KMS-11 (cell line): ENCODE measurements at regions not wholly inside any gene's neighbourhood (a gene's known extent, or its start where the extent isn't known, plus 50 kb on each side); places are given as distances from the start of the nearest gene placed in this dataset.

ENCODE experiments used
- H2AFZ ChIP-seq: fragments of 200-600 bp; sonication (generic); 2 replicates; pipeline ENCODE4 v1.6.1; 2016; ENCODE audit warnings: antibody characterized with exemption, mixed run types, low read depth
- H3K27ac ChIP-seq: fragments of 200-600 bp; sonication (generic); 2 replicates; pipeline ENCODE4 v1.6.1; 2016; ENCODE audit warnings: mild to moderate bottlenecking, mixed run types
- H3K27me3 ChIP-seq: fragments of 200-600 bp; sonication (generic); 2 replicates; pipeline ENCODE4 v1.6.1; 2017; ENCODE audit warnings: mild to moderate bottlenecking, low read depth, mixed run types, moderate library complexity; ENCODE audit not compliant: insufficient read depth
- H3K36me3 ChIP-seq: fragments of 200-600 bp; sonication (generic); 2 replicates; pipeline ENCODE4 v1.6.1; 2017; ENCODE audit warnings: mild to moderate bottlenecking, mixed run types; ENCODE audit not compliant: insufficient read depth
- H3K4me1 ChIP-seq: fragments of 200-600 bp; sonication (generic); 2 replicates; pipeline ENCODE4 v1.6.1; 2016; ENCODE audit warnings: mild to moderate bottlenecking, low read depth, mixed run types; ENCODE audit not compliant: poor library complexity, severe bottlenecking
- H3K4me2 ChIP-seq: fragments of 200-600 bp; sonication (generic); 2 replicates; pipeline ENCODE4 v1.7.0; 2016; ENCODE audit warnings: mild to moderate bottlenecking, mixed run types
- H3K4me3 ChIP-seq: fragments of 200-600 bp; sonication (generic); IDR thresholded peaks from 2 replicates; pipeline ENCODE4 v1.6.1; 2017; ENCODE audit warnings: low read depth, low read length, mixed read lengths; ENCODE audit not compliant: insufficient read depth
- H3K79me2 ChIP-seq: fragments of 200-600 bp; sonication (generic); 2 replicates; pipeline ENCODE4 v1.6.1; 2016; ENCODE audit warnings: low read depth, mixed run types; ENCODE audit not compliant: insufficient read depth
- H3K9ac ChIP-seq: fragments of 200-600 bp; sonication (generic); 2 replicates; pipeline ENCODE4 v1.6.1; 2016; ENCODE audit warnings: mild to moderate bottlenecking, mixed run types
- H4K20me1 ChIP-seq: fragments of 200-600 bp; sonication (generic); 2 replicates; pipeline ENCODE4 v1.6.1; 2016; ENCODE audit warnings: mild to moderate bottlenecking, mixed run types; ENCODE audit not compliant: insufficient read depth
- TF ChIP-seq, protein P1 (sequence below): fragments of 200-600 bp; sonication (generic); conservative IDR thresholded peaks from 2 replicates; pipeline ENCODE4 v1.6.1; 2017; ENCODE audit warnings: low read depth, mild to moderate bottlenecking, antibody characterized with exemption, low read length, moderate library complexity, mixed read lengths

DNA sequence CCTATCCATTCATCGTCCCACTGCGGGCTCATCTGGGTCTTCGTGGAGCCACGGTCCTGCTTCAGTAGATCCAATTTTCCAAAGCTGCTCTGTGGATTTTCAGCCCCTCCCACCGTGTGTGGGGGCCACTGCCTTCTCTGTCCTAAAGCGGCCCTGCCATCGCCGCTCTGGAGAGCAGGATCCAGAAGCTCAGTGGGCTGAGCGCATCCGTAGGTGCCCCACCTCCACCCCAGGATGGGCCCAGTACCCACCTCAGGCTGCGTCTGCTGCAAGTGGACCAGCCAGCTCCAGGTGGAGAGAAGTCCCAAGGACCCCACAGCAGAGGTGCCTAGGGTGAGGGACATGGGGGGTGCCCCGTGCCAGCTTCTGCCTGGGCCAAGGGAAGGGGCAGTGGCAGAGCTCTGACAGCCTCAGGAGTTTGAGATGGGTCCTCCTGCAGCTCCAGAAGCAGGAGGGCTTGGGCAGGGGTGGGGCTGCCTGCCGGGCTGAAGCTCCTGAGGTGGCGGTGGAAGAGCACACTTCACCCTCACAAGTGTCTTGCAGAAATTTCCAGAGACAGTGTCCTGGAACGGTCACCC is 148.1 kb upstream of the C14orf180 start:
- Histone ChIP-seq H3K4me2 (no peak overlapping the region), H2AFZ (no peak overlapping the region), H3K9ac (no peak overlapping the region), H3K4me3 (no peak overlapping the region), H3K27me3 (no peaks in the 10 kb centered on the region; the same call in 1 of the 2 replicates), H3K79me2 (no peaks in the 10 kb centered on the region), H3K4me1 (no peaks in the 10 kb centered on the region), H3K36me3 (no peaks in the 10 kb centered on the region), H3K27ac (no peak overlapping the region), H4K20me1 (no peaks in the 10 kb centered on the region)
- TF ChIP-seq, protein P1, sequence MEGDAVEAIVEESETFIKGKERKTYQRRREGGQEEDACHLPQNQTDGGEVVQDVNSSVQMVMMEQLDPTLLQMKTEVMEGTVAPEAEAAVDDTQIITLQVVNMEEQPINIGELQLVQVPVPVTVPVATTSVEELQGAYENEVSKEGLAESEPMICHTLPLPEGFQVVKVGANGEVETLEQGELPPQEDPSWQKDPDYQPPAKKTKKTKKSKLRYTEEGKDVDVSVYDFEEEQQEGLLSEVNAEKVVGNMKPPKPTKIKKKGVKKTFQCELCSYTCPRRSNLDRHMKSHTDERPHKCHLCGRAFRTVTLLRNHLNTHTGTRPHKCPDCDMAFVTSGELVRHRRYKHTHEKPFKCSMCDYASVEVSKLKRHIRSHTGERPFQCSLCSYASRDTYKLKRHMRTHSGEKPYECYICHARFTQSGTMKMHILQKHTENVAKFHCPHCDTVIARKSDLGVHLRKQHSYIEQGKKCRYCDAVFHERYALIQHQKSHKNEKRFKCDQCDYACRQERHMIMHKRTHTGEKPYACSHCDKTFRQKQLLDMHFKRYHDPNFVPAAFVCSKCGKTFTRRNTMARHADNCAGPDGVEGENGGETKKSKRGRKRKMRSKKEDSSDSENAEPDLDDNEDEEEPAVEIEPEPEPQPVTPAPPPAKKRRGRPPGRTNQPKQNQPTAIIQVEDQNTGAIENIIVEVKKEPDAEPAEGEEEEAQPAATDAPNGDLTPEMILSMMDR: no peak

DNA sequence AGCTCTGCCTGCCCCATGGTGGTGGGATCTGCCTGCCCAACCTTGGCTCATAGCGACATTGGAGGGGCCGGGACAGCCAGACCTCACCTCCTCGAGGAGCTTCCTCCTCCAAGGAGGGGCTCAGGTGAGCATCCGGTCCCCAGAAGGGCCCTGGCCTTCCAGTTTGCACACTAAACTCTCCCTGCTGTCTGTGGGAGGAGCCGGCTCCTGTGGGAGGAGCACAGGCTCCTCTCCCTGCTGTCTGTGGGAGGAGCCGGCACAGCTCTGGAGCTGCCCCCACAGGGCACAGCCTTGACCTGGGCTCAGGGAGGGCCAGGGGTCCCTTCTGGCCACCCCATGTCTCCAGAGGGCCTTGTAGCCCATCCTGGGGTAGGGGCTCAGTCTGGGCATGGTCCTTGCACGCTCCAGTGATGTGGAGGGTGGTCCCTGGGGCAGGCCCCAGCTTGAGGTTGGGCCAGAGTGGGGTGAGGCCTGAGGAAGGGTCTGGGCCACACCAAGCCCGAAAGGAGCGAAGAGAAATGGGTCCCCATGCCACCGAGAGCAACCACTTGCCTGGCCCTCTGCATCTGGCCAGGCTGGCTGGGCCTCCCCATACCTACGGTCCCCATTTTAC is 147.5 kb upstream of the C14orf180 start:
- Histone ChIP-seq H4K20me1 (no peaks in the 10 kb centered on the region), H3K27me3 (no peaks in the 10 kb centered on the region; the same call in 1 of the 2 replicates), H3K4me2 (no peak overlapping the region), H3K4me3 (no peak overlapping the region), H3K36me3 (no peaks in the 10 kb centered on the region), H3K27ac (no peak overlapping the region), H3K79me2 (no peaks in the 10 kb centered on the region), H3K9ac (no peak overlapping the region), H3K4me1 (no peaks in the 10 kb centered on the region), H2AFZ (no peak overlapping the region)
- TF ChIP-seq, protein P1: no peak

DNA sequence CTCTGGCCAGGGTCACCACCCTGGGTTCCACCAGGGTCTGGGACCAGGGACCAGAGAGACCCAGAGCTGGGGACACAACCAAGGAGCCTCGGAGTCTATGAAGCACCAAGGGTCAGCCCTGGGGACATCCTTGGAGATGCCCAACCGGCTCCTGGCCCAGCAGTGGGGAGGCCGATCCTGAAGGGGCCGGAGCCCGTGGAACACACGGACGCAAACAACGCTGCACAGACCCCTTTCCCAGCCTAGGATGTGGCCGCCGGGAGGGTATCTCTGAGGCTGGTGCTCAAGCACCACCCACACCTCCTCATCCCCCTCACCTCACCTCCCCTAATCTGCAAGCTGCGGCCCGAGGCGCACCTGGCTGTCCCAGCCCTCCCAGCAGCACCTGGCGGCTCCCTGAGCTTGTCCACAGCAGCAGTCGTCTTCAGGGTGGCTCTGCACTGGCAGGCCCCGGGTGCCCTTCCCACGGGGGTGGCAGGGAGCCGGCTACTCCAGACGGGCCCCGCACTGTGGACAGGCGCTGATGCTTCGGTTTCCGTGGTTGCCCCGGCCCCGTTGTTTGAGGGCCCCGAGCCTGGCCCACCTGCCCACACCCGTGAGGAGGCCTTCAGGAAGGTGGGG is 146.8 kb upstream of the C14orf180 start:
- Histone ChIP-seq H4K20me1 (no peaks in the 10 kb centered on the region), H3K27me3 (no peaks in the 10 kb centered on the region; the same call in 1 of the 2 replicates), H3K27ac (no peak overlapping the region), H3K4me3 (no peak overlapping the region), H3K79me2 (no peaks in the 10 kb centered on the region), H3K4me2 (no peak overlapping the region), H2AFZ (no peak overlapping the region), H3K4me1 (no peaks in the 10 kb centered on the region), H3K36me3 (no peaks in the 10 kb centered on the region), H3K9ac (no peak overlapping the region)
- TF ChIP-seq, protein P1: no peak

DNA sequence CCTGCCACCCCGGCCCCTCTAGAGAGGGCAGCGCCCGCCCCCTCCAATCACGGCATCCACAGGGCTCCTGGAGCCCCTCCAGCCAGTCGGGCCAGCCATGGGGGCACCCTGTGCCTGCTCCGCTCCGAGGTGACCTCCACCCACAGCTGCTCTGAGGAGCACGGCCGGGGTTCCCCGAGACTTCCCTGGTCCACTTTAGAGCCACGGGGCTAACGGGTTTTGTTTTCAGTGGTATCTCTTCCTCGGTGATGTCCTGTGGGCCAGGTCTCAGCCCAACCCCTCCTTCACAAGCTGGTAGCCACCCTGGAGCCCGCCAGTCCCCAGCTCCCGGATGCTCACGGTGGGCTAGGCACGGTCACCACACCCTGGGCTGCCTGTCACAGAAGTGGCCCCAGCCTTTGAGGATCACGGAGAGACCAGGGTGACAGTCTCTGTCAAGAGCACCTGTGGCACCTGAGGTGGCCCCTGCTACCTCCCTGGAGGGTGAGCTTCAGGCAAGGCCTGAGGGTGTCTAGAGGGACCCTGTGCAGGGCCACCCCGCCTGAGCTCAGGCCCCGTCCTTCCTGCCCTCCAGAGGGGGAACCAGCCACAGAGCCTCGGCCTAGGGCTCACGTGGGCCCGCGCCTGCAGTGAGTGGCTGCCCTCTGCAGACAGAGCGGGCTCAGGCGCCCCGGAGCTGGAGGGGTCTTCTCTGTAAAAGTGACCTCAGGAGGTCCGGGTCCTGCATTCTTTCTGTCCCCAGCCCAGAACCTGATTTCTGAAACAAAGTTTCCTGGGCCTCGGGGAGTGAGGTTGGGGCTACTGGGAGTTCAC is 146.0 kb upstream of the C14orf180 start:
- Histone ChIP-seq H4K20me1 (no peaks in the 10 kb centered on the region), H3K4me1 (no peaks in the 10 kb centered on the region), H3K4me2 (no peak overlapping the region), H3K4me3 (no peak overlapping the region), H3K79me2 (no peaks in the 10 kb centered on the region), H2AFZ (no peak overlapping the region), H3K27me3 (no peaks in the 10 kb centered on the region; the same call in 1 of the 2 replicates), H3K36me3 (no peaks in the 10 kb centered on the region), H3K9ac (no peak overlapping the region), H3K27ac (no peak overlapping the region)
- TF ChIP-seq, protein P1: no peak
